ENCODE measurements at regions not wholly inside any gene's neighbourhood (a gene's known extent, or its start where the extent isn't known, plus 50 kb on each side); places are given as distances from the start of the nearest gene placed in this dataset.
A peak's percentile ranks its signal among the peaks of the same experiment; 100 is the strongest.

GRCh38 chr5:92805446-92805845 is 775.6 kb downstream of the NR2F1-AS1 start:
- DNase-seq (ENCODE audit: low read depth, low spot score) = no peak
- no peak overlapping the region for H3K4me3 ChIP-seq (ENCODE audit: low read depth, low read length)
- no peak for TF ChIP-seq CTCF (IDR thresholded peaks at IDR 0.05; ENCODE audit: low read depth, low read length)
- in situ Hi-C loops (cut with HindIII; ENCODE audit: low sequenced_read_pairs) = no loop called here

DNA sequence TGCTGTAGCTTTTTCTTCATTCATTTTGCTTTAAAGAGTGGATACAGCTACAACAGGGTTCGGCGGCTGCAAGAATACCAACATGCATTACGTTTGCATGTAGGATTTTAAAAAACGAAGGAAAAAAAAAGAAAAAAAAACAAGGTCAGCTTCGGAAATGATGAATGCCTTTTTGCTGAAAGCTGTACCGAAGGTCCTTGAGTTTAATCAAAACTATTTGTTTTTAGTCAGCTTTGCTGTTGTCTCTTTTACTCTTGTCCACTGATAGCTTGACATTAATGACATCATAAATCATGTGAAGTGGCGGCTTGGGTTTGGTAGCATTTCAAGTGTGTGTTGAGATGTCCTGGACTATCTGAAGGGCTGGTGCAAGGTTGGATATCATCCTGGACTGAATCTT is 779.1 kb downstream of the NR2F1-AS1 start:
- TF ChIP-seq CTCF (IDR thresholded peaks at IDR 0.05; ENCODE audit: low read depth, low read length) = no peak
- H3K4me3 ChIP-seq (ENCODE audit: low read depth, low read length) = no peak overlapping the region
- peak; percentile 33 for DNase-seq (ENCODE audit: low read depth, low spot score)
- in situ Hi-C loops (cut with HindIII; ENCODE audit: low sequenced_read_pairs) = no loop called here

GRCh38 chr5:92800365-92800764 is 780.7 kb downstream of the NR2F1-AS1 start:
- in situ Hi-C loops (cut with HindIII; ENCODE audit: low sequenced_read_pairs) = no loop called here
- no peak overlapping the region for H3K4me3 ChIP-seq (ENCODE audit: low read depth, low read length)
- DNase-seq (ENCODE audit: low read depth, low spot score) = peak; percentile 72
- TF ChIP-seq CTCF (IDR thresholded peaks at IDR 0.05; ENCODE audit: low read depth, low read length) = no peak

- no peak overlapping the region for H3K4me3 ChIP-seq (ENCODE audit: low read depth, low read length)
- in situ Hi-C loops (cut with HindIII; ENCODE audit: low sequenced_read_pairs) = no loop called here
- TF ChIP-seq CTCF (IDR thresholded peaks at IDR 0.05; ENCODE audit: low read depth, low read length) = no peak
- no peak for DNase-seq (ENCODE audit: low read depth, low spot score)
Observed at GRCh38 chr5:92795633-92796032, 785.4 kb downstream of the NR2F1-AS1 start.

DNA sequence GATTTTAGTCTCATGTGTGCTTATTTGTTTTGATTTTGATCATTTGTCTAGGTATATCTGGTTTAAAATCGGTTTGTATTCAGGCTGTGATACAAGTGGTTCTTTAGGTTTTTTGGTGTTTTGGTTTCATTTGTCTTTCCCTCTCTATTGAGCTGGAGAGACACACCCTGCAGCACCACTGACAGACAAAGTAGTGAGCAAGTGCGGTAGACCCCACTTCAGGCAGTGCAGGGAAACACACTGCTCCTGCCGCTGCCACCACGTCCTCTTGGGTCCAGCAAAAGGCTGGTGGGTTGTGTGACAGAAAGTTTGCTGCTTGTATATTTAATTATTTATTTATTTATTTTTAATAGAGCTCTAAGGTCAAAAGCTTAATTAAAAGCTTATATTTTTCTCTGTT is 801.0 kb downstream of the NR2F1-AS1 start:
- DNase-seq (ENCODE audit: low read depth, low spot score) = no peak
- in situ Hi-C loops (cut with HindIII; ENCODE audit: low sequenced_read_pairs) = no loop called here
- no peak for TF ChIP-seq CTCF (IDR thresholded peaks at IDR 0.05; ENCODE audit: low read depth, low read length)
- H3K4me3 ChIP-seq (ENCODE audit: low read depth, low read length) = no peak overlapping the region

DNA sequence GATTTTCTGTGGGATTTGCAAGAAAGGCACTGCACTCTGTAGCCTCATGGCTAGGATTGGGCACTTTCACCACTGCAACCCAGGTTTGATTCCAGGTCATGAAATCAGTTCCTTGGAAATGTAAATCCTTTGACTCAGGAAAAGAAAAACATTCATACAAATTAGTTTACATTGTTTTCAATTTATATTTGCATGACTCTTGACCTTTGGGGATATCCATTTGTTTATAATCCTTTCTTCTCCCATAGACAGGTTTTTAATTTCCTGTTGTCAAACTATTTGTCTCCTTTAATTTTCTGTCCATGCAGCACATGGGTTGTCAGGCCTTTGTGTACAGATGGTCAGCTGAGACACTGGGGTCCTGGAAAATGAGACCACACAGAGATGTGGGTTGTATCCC is 801.5 kb downstream of the NR2F1-AS1 start:
- H3K4me3 ChIP-seq (ENCODE audit: low read depth, low read length) = no peak overlapping the region
- in situ Hi-C loops (cut with HindIII; ENCODE audit: low sequenced_read_pairs) = no loop called here

More for the DNA sequence above, 801.5 kb downstream of the NR2F1-AS1 start:
- no peak for DNase-seq (ENCODE audit: low read depth, low spot score)
- TF ChIP-seq CTCF (IDR thresholded peaks at IDR 0.05; ENCODE audit: low read depth, low read length) = no peak
